ENCODE measurements at regions not wholly inside any gene's neighbourhood (a gene's known extent, or its start where the extent isn't known, plus 50 kb on each side); places are given as distances from the start of the nearest gene placed in this dataset.
A peak's percentile ranks its signal among the peaks of the same experiment; 100 is the strongest.

GRCh38 chr1:88145752-88146151, 538.3 kb upstream of the PKN2 start:
- DNase-seq (ENCODE audit: low read depth) = peak; percentile 1

GRCh38 chr1:88149686-88150085, 534.4 kb upstream of the PKN2 start:
- DNase-seq (ENCODE audit: low read depth) = no peak

GRCh38 chr1:88150330-88150729, 533.7 kb upstream of the PKN2 start:
- no peak for DNase-seq (ENCODE audit: low read depth)

- no peak for DNase-seq (ENCODE audit: low read depth)
These were observed 520.9 kb upstream of the PKN2 start for GRCh38 chr1:88163187-88163586.

GRCh38 chr1:88168126-88168525, 515.9 kb upstream of the PKN2 start:
- no peak for DNase-seq (ENCODE audit: low read depth)

GRCh38 chr1:88169139-88169538, 514.9 kb upstream of the PKN2 start:
- DNase-seq (ENCODE audit: low read depth) = no peak

- no peak for DNase-seq (ENCODE audit: low read depth)
These were observed 514.1 kb upstream of the PKN2 start for GRCh38 chr1:88169939-88170338.

GRCh38 chr1:88175120-88175630, 508.9 kb upstream of the PKN2 start:
- no peak for DNase-seq (ENCODE audit: low read depth)

- DNase-seq (ENCODE audit: low read depth) = no peak
These were observed 508.3 kb upstream of the PKN2 start for GRCh38 chr1:88175631-88176226.

- no peak for DNase-seq (ENCODE audit: low read depth)
These were observed 504.1 kb upstream of the PKN2 start for GRCh38 chr1:88179943-88180342.

GRCh38 chr1:88180449-88181108, 503.5 kb upstream of the PKN2 start:
- DNase-seq (ENCODE audit: low read depth) = peak; percentile 65

GRCh38 chr1:88186911-88187310, 497.2 kb upstream of the PKN2 start:
- no peak for DNase-seq (ENCODE audit: low read depth)

GRCh38 chr1:88188038-88188437, 496.0 kb upstream of the PKN2 start:
- no peak for DNase-seq (ENCODE audit: low read depth)

- DNase-seq (ENCODE audit: low read depth) = no peak
These were observed 494.5 kb upstream of the PKN2 start for GRCh38 chr1:88189525-88189924.

- DNase-seq (ENCODE audit: low read depth) = no peak
These were observed 492.2 kb upstream of the PKN2 start for GRCh38 chr1:88191917-88192316.

- no peak for DNase-seq (ENCODE audit: low read depth)
These were observed 489.5 kb upstream of the PKN2 start for GRCh38 chr1:88194542-88194941.

- no peak for DNase-seq (ENCODE audit: low read depth)
These were observed 483.5 kb upstream of the PKN2 start for GRCh38 chr1:88200545-88200944.

GRCh38 chr1:88204111-88204510, 480.0 kb upstream of the PKN2 start:
- DNase-seq (ENCODE audit: low read depth) = no peak

GRCh38 chr1:88204612-88205167, 479.4 kb upstream of the PKN2 start:
- DNase-seq (ENCODE audit: low read depth) = no peak

GRCh38 chr1:88208389-88208788, 475.7 kb upstream of the PKN2 start:
- DNase-seq (ENCODE audit: low read depth) = no peak

- no peak for DNase-seq (ENCODE audit: low read depth)
These were observed 473.8 kb upstream of the PKN2 start for GRCh38 chr1:88210103-88210787.

GRCh38 chr1:88216441-88216840, 467.6 kb upstream of the PKN2 start:
- DNase-seq (ENCODE audit: low read depth) = no peak

- no peak for DNase-seq (ENCODE audit: low read depth)
These were observed 466.7 kb upstream of the PKN2 start for GRCh38 chr1:88217386-88217785.
